ENCODE measurements at regions not wholly inside any gene's neighbourhood (a gene's known extent, or its start where the extent isn't known, plus 50 kb on each side); places are given as distances from the start of the nearest gene placed in this dataset.
A peak's percentile ranks its signal among the peaks of the same experiment; 100 is the strongest.
"Not testable (repeated sequence)": the region's sequence is repeated elsewhere in the genome, so short reads cannot be mapped to it uniquely, and the experiment has no call there.

DNA sequence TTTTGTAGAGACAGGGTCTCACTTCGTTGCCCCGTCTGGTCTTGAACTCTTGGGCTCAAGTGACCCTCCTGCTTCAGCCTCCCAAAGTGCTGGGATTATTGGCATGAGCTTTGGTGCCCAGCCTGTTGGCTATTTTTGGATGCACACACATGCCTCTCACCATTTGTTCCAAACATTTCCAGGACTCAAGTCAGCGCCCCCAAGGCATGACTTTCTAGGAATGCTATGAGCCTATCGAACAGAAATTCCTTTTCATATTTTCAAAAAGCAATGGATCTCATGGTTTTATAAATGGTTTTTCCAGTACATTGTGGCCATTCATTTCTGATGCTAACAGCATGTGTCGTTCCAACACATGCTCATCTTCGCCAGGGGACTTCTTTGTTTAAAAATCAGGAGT is 119.3 kb upstream of the NAA20 start:
- no peak for DNase-seq (ENCODE audit: low spot score)

DNA sequence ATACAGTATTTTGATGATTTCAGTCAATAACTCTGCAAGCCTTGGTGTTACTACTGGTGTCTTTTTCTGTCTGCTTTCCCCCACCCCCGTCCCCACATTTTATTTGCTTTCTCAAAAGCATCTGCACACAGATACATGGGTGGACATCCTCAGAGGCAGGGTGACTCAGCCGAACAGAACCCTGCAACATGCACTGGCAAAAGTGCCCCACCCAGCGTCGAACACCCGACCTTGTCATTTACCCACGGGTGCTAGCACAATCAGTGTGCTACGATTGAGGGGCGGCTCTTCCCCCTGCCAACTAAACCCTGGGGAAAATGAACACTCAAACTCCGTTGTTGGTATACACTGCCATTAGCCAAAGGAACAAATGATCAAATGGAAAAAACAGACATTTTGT is 115.9 kb upstream of the NAA20 start:
- DNase-seq (ENCODE audit: low spot score) = no peak

DNA sequence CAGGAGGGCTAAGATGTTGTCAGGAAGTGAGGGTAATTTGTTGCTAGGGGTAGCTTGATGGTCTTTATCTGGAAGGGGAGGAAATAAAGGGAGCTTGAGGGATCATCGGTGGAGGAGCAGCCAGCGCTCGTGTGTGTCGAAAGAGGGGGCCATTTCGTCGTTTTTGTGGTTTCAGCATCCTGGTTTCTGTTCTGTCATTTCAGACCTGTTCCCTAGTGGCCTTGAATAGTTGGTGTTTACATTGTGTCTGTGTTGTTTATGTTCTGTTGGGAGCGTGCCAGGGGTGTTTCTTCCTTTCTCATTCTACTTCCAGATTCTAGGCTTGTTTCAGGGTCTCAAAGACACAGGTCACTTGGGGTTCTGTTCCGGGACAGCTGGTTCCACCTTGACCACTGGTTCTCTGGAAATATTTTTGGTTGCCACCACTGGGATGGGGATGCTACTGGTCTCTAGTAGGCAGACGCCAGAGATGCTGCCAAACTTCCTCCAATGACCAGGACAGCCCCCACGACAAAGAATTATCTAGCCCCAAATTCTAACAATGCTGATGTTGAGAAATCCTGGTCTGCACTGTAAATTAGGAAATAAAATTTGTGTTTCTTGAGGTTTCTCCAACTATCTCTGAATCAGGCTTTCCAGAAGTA is 113.9 kb upstream of the NAA20 start:
- no peak for DNase-seq (ENCODE audit: low spot score)

DNA sequence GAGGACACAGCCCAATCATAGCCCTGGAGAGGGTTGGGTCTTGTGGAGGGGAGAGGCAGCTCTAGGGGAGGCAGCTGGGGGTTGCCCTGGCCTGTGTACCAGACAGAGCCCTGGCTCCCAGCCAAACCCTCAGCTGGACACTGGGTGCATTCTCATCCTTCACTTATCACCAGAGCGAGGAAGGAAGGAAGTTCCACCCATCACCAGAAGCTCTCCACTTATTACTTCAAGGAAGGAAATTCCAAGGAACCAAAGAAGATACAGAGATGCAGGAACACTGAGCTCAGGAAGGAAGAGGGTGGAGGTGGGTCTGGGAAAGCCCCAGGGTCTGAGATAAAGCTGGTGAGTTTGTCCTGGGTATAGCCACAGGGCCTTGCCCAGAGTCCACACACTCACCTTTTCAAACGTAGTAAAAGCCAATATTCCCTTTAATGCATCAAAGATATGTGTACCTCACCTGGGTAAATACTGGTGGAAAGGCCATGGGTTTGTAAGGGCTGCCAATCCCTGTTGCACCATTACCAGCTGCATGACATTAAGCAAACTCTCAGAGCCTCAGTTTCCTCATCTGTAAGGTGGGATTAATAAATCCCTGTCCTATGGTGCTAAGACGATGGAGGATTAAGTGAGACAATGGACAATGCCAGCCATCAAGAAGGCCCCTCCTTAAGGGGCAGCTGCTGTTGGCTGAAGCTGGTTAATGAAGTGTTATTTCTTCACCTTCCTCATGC is 109.7 kb upstream of the NAA20 start:
- no peak for DNase-seq (ENCODE audit: low spot score)

DNA sequence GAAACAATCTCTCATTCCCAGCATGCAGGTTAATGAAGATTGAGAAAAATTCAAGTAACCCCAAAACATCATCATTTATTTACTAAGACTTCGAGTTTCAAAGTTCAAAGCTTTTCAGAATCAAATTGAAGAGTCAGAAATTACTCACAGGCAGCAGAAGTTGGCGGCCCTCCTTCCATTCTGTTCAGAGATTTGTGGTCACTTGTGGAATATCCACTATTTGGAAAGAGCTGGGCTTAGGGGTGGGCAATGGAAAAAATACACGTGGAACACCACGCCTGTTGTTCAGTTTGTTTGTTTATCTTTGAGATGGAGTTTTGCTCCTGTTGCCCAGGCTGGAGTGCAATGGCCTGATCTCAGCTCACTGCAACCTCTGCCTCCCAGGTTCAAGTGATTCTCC is 108.6 kb upstream of the NAA20 start:
- DNase-seq (ENCODE audit: low spot score) = no peak

DNA sequence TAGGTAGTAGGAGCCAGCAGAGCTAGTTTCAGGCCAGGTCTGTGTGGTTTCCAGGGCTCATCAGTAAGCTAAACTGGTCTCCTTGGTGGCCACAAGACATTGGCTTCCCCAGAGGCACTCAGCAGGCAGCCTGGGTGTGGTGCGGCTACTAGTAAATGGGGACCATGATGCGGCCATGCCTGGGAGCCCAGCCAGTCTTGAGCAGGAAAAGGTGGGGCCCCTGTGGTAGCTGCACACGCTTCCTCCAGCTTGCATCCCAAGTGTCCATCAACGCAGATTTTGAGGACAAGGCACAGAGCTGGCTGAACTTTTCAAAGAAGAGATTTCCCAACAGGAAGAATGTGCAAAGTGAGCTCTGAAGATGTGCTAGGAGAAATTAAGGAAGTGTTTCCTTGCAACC is 107.4 kb upstream of the NAA20 start:
- DNase-seq (ENCODE audit: low spot score) = peak; percentile 59

DNA sequence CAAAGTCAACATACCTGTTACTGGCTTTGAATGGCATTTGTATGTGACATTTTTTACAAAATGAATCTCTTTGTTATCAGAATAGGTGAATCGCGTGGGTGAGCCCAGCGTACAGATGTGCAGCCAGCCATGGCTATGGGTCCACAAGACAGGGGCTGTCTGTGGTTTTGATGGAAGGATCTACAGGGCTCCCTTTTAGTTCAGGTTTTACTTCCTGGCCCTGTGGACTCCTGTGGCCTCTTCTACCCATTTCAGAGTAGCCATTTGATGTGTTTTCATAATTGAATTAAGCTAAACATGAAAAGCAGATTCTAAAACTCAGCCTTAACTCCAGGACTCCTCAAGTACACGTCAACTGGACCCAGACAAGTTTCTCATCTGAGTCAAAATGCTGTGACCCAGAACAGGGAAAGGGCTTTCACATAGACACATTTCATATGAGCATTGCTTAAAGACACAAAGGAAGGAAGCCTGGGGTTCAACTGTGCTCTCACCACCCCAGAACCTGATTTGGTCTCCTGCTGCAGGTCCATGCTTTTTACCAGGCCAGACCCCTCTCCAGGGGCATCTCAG is 105.3 kb upstream of the NAA20 start:
- no peak for DNase-seq (ENCODE audit: low spot score)

DNA sequence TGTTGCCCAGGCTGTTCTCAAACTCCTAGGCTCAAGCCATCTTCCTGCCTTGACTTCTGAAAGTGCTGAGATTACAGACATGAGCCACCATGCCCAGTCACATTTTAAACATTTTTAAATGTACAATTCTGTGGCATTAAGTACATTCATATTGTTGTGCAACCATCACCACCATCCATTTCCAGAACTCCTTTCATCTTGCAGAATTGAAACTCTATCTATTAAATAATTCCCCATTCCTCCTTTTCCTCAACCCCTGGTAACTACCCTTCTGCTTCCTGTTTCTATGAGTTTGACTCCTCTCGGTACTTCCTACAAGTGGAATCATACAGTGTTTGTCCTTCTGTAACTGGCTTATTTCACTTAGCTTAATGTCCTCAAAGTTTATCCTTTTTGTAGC is 103.8 kb upstream of the NAA20 start:
- DNase-seq (ENCODE audit: low spot score) = no peak

DNA sequence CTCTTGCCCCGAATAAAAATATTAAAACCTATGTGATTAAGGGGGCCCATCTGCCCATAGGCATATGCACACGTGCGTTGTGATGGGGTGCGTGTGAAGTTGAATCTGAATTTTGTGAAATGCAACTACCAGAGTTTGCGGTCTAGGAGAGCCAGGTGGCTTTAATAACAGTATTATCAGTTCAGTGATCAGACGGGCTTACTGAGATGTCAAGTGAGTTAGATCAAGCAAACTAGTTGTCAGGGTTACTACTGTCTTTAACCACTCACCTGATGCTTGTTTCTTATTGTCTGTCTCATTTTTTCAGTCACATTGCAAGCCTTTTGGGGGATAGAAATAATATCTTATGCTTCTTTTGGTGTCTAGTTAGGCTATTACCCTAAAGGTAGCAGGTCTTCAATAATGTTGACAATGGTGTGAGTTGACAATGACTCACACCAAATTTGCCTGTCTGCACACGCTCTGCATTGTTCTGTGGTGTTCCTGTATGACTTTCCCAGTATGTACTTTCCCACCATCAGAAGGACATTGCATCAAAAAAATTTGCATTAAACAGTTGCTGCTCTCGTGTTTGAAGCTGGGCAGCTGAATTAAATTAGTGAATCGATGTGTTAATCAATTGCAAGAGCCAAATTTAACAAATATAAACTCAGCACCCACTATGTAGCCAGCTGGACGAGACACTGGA is 103.1 kb upstream of the NAA20 start:
- DNase-seq (ENCODE audit: low spot score) = no peak

DNA sequence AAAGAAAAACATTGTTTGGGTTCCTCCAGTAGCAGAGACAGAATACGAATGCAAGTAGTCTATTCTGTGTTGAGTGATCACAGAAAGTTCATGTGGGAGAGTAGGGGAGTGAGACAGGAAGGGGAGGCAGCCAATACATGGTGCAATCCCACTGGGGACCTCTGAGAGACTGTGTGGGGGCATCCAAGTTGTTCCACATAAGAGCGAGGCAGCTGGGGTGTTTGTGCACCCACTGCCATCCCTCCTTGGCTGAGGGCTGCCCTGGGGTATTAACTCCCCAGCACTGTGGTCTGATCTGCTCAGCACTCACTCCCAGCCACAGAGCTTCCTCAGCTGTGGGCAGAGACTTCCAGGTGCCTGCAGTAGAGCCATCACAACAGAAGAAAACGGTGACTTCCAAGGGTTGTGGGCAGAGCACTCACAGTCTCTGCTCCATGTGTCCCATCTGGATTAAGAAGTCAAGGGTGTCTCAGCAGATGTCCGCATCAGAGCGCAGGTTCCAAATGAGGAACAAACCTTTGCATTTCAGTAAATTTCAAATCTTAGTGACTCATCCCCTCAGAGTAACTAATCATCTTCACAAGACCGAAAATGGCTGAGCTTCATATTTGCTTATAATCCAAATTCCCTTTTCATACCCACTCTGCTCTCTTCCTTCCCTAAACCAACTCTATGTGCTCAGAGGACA is 101.9 kb upstream of the NAA20 start:
- no peak for DNase-seq (ENCODE audit: low spot score)

DNA sequence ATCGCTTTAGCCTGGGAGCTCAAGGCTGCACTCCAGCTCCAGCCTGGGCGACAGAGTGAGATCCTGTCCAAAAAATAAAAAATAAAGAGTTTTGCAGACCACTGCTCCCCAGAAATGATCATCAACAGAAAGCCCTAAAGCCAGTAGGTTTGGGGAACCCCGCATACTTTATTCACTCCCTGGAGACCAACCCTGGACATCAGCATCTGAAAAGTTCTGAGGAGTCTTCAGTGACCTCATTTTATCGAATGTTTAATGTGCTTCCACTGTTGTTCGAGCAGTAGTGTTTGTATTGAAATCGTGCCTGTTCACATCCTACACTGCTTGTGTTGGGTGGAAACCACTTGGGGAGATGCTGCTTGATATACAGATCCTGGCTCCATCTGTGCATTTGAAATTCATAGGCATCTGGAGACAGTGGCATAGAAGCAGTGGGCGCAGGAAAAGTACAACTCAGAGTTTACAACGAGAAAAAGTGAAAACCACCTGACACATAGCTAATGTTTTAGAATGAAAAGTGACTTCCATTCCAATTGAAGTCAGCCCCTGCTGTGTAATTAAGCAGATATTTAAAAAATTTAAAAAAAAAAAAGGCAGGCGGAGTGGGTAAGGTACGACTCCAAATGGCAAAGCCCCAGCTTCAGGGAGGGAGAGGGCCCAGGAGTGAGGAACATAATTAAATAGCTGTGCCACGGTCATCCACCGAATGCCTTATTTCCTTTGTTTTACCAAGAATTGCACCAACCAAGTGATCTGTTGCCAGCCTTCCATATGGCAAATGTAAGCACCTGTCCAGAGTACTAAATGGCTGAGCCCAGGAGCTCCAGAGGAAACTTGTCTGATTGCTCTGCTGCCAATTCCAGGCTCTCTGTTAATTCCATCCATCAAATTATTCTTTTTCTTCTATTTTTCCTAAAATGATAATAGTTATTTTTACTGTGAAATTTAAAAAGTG is 100.4 kb upstream of the NAA20 start:
- no peak for DNase-seq (ENCODE audit: low spot score)

DNA sequence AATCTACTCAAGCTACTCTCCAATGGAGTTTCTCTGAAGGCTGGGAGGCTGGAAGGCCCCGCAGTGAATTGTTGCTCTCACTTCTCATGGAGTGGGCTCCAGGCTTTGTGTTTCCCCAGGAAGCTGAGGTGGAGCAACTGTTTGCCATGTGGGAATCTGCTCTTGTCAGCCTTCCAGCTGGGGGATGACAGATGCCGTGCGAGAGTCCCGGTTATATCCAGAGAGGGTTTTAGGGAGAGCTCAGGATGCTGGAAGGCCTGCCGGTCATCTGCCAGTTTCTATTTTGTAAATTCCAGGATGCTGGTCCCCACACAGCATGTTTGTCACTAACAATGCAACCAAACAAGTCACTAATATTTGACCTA is 98.2 kb upstream of the NAA20 start:
- DNase-seq (ENCODE audit: low spot score) = peak; percentile 49

DNA sequence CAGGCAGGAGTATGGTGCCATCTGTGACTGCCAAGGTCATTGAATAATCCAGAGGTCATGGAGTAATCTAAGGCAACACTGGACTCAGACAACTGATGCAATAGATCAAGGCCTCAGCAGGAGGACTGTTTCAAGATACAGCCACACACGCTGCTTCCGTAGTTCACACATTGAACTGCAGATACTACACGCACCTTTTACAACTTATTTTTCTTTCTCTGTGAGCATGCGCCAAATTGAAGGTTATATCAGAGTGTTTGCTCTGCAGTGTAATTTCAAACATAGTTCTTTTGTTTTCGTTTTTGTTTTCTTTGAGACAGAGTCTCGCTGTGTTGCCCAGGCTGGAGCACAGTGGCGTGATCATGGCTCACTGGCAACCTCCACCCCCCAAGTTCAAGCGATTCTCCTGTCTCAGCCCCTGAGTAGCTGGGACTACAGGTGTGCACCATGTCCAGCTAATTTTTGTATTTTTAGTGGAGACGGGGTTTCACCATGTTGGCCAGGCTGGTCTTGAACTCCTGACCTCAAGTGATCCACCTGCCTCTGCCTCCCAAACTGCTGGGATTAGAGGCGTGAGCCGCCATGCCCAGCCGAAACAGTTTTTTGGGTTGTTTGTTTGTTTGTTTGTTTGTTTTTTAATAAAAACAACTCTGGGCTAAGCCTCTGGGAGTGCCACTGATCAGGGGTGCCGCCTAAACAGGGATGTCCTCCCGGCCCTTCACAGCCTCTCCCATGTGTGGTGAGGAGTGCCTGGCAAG is 96.6 kb upstream of the NAA20 start:
- DNase-seq (ENCODE audit: low spot score) = no peak

DNA sequence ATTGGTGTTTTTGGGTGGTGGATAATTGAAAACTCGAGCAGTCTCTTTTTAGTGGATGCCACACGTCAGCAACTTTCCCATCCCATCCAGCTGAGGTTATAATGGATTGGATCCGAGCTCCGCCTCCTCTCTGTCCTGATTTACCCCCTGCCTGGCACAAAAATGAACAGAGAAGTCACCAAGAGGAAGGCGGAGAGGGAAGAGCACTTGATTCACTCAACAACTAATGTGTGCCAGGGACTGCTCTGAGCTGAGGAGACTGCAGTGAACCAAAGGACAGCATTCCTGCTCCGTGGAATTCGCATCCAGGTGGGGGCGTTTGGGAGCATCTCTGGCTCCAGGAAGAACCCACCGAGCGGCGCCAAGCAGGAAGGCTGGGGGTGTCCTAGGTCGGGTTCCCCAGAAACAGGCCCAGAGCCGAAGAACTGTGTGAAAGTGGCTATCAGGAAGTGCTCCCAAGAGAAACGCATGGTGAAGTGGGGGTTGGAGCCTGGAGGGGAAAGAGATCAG is 95.8 kb upstream of the NAA20 start:
- peak; percentile 75 for DNase-seq (ENCODE audit: low spot score)

DNA sequence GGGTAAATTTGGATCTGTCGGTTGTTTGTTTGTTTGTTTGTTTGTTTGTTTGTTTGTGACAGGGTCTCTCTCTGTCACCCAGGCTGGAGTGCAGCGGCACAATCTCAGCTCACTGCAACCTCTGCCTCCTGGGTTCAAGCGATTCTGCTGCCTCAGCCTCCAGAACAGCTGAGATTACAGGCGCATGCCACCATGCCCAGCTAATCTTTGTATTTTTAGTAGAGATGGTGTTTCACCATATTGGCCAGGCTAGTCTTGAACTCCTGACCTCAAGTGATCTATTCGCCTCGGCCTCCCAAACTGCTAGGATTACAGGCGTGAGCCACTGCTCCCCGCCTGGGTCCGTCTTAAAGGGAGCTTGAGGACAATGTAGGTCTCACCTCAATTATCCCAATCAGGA is 95.3 kb upstream of the NAA20 start:
- DNase-seq (ENCODE audit: low spot score) = not testable (repeated sequence)

DNA sequence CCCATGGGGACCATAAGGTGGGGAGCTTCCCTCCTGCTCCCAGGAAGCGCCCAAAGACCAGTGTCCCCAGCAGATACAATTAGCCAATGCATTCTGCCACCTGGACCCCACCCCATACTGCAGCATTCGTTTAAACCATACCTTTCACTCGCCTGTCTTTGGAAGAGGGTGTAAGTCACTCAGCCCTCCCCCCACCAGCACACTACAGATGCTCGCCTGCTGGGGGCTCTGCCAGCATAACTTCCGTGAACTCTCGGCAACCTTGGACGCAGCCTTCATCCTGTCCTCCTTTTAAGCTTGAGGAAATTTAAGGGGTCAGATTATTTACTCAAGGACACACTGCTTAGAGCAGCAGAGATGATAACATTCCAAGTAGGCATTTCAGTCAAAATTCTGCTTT is 94.4 kb upstream of the NAA20 start:
- DNase-seq (ENCODE audit: low spot score) = no peak

DNA sequence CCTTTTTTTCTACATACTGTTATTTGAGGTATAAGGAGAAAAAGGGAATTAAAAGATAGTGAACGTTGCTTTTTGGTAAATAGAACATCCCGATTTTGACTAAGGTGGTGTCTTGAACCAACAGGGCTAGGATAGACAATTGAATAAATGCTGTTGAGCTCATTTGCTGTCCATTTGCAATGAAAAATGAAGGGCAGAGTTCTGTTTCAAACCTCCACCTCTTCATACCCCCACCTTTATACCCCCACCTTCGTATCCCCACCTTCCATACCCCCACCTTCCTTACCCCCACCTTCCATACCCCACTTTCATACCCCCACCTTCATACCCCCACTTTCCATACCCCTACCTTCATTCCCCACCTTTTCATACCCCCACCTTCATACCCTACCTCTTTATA is 93.4 kb upstream of the NAA20 start:
- no peak for DNase-seq (ENCODE audit: low spot score)

DNA sequence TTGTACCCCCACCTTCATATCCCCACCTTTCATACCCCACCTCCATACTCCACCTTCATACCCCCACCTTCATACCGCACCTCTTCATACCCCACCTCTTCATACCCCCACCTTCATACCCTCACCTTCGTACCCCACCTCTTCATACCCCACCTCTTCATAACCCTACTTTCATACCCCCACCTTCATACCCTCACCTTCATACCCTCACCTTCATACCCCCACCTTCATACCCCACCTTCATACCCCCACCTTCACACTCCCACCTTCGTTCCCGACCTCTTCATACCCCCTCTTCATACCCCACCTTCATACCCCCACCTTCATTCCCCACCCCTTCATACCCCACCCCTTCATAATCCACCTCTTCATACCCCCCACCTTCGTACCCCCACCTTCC is 92.9 kb upstream of the NAA20 start:
- DNase-seq (ENCODE audit: low spot score) = no peak

DNA sequence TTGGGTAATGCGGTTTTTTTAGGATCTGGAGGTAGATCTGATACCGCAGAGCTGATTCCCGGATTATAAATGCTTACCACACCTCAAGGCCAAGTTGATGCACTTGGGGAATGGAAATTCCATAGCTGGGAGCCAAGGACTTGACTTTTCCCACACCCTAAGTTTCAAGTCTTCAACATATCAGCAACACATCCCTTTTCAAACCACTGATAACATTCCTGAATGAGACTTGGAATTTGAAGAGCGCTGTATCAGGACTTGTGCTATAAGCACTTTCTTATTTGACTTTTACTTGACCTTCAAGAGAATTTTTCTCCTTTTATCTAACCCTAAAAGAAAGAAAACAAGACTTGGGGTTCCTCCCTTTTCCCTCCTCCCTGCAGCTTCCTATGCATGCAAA is 90.6 kb upstream of the NAA20 start:
- no peak for DNase-seq (ENCODE audit: low spot score)

DNA sequence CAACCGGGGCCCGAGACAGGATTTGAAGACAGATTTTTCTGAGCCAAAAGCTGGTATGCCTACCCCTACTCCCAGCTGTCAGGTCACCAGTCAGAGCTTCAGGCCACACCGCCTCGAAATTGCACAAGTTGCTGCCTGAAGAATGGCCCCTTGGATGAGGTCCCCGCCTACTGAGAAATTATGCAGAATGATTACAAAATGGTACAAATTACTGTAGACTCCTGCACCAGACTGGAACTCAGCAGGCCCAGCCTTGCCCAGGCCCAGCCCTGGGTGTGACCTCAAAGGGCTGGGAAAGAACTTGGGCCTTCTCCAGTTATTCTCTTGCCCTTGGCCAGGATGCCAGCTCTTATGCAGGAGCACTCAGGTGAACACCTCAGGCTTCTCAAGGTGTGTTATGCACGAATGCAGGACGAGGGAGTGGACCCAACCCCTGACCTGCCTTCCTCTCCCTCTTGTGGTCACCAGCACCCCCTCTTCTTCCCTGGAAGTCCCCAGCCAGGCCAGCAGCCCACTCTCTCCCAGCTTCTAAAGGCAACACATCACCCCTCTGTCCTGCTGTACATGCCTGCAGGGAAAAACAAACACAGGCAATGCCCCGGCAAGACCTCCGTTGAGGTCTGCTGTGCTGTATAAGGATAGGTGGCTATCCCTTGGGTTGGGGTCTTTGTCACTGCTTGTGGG is 88.7 kb upstream of the NAA20 start:
- no peak for DNase-seq (ENCODE audit: low spot score)
